GM19467 (cell line): ENCODE measurements at regions not wholly inside any gene's neighbourhood (a gene's known extent, or its start where the extent isn't known, plus 50 kb on each side); places are given as distances from the start of the nearest gene placed in this dataset.
"Not testable (repeated sequence)": the region's sequence is repeated elsewhere in the genome, so short reads cannot be mapped to it uniquely, and the experiment has no call there.

Source experiments
- ATAC-seq: cut with Tn5 transposase; IDR thresholded peaks from one replicate; pipeline ENCODE4 v1.9.1; 2021; ENCODE audit warnings: mild to moderate bottlenecking, moderate library complexity; ENCODE audit not compliant: unreplicated experiment

GRCh38 chr9:96157675-96158074 is 144.3 kb downstream of the HSD17B3 start:
- ATAC-seq: no peak

GRCh38 chr9:96156171-96156974 is 145.6 kb downstream of the HSD17B3 start:
- ATAC-seq: no peak

DNA sequence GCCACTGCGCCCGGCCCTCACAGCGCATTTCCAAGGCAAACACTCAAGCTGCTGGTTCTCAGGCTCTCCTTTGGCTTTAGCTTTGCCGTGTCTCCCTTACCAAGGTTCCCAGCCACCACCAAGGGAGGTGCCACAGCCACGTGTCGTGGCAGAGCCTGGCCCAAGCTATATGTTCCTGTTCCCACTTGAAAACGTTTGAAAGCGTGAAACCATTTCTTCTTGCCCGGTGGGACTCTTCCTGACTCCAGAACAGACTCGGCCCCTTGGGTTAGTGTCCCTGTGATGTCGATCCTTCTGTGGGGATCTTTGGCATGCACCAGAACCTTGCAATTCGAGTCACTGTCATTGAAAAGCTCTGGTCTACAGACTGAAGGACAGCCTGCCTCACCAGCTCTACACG is 147.9 kb downstream of the HSD17B3 start:
- no peak for ATAC-seq

- ATAC-seq: no peak
These were observed 149.4 kb downstream of the HSD17B3 start for GRCh38 chr9:96152550-96152949.

- peak; percentile 91 for ATAC-seq
These were observed 151.4 kb downstream of the HSD17B3 start for GRCh38 chr9:96150324-96151227.

GRCh38 chr9:96149533-96150280 is 152.3 kb downstream of the HSD17B3 start:
- ATAC-seq: peak; percentile 33

GRCh38 chr9:96148634-96149532 is 153.1 kb downstream of the HSD17B3 start:
- ATAC-seq: no peak

- not testable (repeated sequence) for ATAC-seq
These were observed 154.9 kb downstream of the HSD17B3 start for GRCh38 chr9:96147029-96147428.

DNA sequence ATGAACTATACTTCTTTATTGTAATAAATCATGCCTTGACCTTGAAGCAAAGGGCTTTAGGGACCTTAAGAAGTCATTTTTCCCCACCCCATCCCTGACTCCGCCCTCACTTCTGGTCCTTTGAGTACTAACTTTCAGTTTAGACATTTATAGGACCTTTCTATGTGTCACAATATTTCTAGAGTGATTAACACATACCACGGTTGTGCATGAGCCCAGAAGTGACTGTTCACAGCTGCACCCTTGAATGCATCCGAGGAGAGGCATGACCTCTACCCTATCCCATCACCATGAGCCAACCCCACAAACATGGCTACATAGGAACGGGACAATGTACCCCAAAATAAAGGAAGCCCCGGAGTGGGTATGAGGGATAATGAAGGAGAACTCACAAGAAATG is 160.3 kb downstream of the HSD17B3 start:
- ATAC-seq: no peak

DNA sequence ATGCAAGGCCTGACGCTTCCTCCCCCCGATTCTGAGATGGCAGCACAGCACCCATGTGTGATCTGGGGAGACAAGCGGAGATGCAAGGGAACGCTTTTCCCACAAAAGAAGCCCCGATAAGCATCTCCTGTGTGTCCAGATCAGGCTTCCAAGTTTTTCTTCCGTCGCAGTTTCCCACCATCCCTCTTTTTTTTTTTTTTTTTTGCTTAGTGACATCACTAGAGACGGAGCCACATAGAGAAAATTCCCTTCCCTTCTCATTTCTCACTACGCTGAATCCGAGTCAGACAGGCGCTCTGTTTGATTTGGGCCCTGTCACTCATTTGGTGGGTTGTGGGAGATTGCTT is 160.9 kb downstream of the HSD17B3 start:
- no peak for ATAC-seq

DNA sequence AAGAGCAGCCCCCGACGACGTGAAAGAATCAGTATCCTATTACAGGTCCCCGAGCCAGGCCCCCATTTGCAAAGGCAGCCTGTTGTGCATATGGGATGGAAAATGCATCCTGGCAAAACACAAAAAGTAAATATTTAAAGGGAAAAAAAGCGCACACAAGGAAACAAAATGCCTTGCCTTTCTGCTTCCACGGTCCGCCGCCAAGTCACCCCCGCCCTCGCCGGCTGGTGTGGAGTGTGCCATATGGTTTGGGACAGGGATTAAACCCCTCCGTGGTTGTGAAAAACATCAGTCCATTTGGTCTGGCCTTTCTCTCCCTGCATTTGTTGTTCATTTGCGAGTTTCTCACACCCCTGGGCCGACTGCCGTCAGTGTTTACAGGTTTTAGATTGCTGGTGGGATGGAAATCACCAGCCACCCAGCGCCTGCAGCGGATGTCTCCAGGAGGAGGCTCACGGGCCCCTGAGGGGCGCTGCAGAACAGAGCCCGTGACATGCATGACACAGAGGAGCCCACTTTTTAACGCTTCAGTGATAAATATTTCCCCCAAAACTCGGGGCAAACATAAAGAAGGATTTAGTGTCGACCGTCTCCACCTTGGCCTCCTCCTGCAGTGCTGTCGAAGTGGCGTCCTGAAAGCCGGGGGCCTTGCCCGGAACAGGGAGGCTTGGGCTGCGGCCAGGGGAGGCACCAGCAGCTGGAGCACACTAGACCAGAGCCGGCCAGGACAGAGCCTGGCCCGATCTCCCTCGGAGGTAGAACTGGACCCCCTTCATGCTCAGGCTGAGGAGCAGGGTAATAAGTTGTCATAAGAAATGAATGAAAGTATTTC is 161.5 kb downstream of the HSD17B3 start:
- ATAC-seq: no peak

- no peak for ATAC-seq
These were observed 162.2 kb downstream of the HSD17B3 start for GRCh38 chr9:96139592-96140295.

- no peak for ATAC-seq
These were observed 163.4 kb downstream of the HSD17B3 start for GRCh38 chr9:96138616-96139015.

- peak; percentile 7 for ATAC-seq
These were observed 164.1 kb downstream of the HSD17B3 start for GRCh38 chr9:96137671-96138429.

- ATAC-seq: peak; percentile 88
These were observed 164.8 kb downstream of the HSD17B3 start for GRCh38 chr9:96136992-96137670.

- no peak for ATAC-seq
These were observed 166.2 kb downstream of the HSD17B3 start for GRCh38 chr9:96135753-96136290.

- no peak for ATAC-seq
These were observed 166.8 kb downstream of the HSD17B3 start for GRCh38 chr9:96135076-96135752.
